ENCODE measurements at regions not wholly inside any gene's neighbourhood (a gene's known extent, or its start where the extent isn't known, plus 50 kb on each side); places are given as distances from the start of the nearest gene placed in this dataset.

- TF ChIP-seq CTCF (IDR thresholded peaks at IDR 0.05; ENCODE audit: insufficient read depth, low read depth, low read length) (no peak), EZH2 (IDR thresholded peaks at IDR 0.05; ENCODE audit: insufficient read depth, low read length) (no peak)
Observed at GRCh38 chr20:12815231-12815768, 193.5 kb upstream of the SPTLC3 start.
